ENCODE measurements at regions not wholly inside any gene's neighbourhood (a gene's known extent, or its start where the extent isn't known, plus 50 kb on each side); places are given as distances from the start of the nearest gene placed in this dataset.

DNA sequence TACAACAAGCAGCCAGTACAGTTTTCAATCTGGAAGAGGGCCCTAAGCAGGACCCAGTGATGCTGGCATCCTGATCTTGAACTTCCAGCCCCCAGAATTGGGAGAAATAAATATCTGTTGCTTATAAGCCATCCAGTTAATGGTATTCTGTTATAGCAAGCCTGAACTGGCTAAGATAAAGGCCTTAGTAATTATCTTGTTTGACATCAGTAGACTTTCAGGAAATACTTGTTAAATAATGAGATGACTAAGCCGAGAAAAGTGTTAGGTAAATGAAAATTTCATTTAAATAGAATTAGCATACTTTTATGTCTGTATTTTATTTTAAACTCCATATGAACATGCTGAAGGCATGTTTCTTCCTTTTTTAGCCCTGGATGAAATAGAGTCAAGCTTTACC lies 188.2 kb downstream of the OLFM4 start:
- Mint-ChIP-seq H3K4me3 (ENCODE audit: unreplicated experiment) (no peak overlapping the region), H3K27me3 (ENCODE audit: low read depth) (no peaks in the 10 kb centered on the region), H3K27ac (ENCODE audit: unreplicated experiment) (no peak overlapping the region), H3K9me3 (ENCODE audit: low read depth) (no peaks in the 10 kb centered on the region), H3K36me3 (ENCODE audit: low read depth) (no peaks in the 10 kb centered on the region), H3K4me1 (ENCODE audit: low read depth) (no peaks in the 10 kb centered on the region)
- DNase-seq (ENCODE audit: low spot score): no peak
- TF ChIP-seq, protein P1, sequence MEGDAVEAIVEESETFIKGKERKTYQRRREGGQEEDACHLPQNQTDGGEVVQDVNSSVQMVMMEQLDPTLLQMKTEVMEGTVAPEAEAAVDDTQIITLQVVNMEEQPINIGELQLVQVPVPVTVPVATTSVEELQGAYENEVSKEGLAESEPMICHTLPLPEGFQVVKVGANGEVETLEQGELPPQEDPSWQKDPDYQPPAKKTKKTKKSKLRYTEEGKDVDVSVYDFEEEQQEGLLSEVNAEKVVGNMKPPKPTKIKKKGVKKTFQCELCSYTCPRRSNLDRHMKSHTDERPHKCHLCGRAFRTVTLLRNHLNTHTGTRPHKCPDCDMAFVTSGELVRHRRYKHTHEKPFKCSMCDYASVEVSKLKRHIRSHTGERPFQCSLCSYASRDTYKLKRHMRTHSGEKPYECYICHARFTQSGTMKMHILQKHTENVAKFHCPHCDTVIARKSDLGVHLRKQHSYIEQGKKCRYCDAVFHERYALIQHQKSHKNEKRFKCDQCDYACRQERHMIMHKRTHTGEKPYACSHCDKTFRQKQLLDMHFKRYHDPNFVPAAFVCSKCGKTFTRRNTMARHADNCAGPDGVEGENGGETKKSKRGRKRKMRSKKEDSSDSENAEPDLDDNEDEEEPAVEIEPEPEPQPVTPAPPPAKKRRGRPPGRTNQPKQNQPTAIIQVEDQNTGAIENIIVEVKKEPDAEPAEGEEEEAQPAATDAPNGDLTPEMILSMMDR (IDR thresholded peaks at IDR 0.05): no peak

DNA sequence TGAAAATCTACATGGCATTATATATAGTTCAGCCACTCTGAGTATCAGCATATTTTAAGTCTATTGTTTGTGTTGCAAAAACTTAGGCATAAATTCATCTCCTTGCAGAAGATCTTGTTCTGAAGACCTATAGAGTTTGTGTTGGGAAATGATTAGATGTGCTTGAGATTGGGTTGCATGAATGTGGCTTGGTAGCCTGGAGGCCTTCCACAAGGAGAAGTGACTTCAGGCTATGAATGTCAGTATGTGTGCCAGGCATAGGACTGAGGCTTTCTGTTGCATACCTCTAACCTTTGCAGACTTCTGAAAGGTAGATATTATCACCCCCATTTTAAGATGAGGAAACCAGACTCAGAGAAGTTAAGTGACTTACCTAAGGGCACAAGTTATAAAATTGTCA lies 188.6 kb downstream of the OLFM4 start:
- DNase-seq (ENCODE audit: low spot score): no peak

DNA sequence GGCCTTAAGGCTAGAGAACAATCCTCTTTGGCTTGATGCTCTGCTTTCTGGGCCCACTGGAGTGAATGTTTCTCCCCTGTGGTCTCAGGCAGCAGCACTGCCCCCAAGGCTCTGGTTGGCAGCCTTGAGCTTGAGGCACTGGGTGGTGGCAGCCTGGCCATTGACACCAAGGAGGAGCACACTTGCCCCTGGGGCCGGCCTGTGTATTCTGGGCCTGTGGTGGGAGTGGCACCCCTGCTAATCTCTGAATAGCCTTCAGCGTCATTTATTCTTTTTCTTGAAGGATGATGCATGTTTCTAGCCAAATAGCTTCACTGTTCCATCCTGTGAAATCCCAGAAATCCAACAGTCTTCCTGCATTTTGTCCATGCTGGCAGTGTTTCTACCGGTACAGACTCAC lies 191.4 kb downstream of the OLFM4 start:
- H3K9me3 Mint-ChIP-seq (ENCODE audit: low read depth): peaks cover 18% of the 10 kb centered on the region
- TF ChIP-seq, protein P1 (IDR thresholded peaks at IDR 0.05): no peak
- no peaks in the 10 kb centered on the region for H3K27me3 Mint-ChIP-seq (ENCODE audit: low read depth)
- H3K4me3 Mint-ChIP-seq (ENCODE audit: unreplicated experiment): no peak overlapping the region
- H3K4me1 Mint-ChIP-seq (ENCODE audit: low read depth): no peaks in the 10 kb centered on the region
- DNase-seq (ENCODE audit: low spot score): no peak
- H3K27ac Mint-ChIP-seq (ENCODE audit: unreplicated experiment): no peak overlapping the region
- no peaks in the 10 kb centered on the region for H3K36me3 Mint-ChIP-seq (ENCODE audit: low read depth)

More for the DNA sequence above, 188.6 kb downstream of the OLFM4 start:
- Mint-ChIP-seq H3K4me1 (ENCODE audit: low read depth) (no peaks in the 10 kb centered on the region), H3K27ac (ENCODE audit: unreplicated experiment) (no peak overlapping the region), H3K36me3 (ENCODE audit: low read depth) (no peaks in the 10 kb centered on the region), H3K9me3 (ENCODE audit: low read depth) (peaks cover 3% of the 10 kb centered on the region), H3K27me3 (ENCODE audit: low read depth) (no peaks in the 10 kb centered on the region), H3K4me3 (ENCODE audit: unreplicated experiment) (no peak overlapping the region)
- TF ChIP-seq, protein P1 (IDR thresholded peaks at IDR 0.05): no peak

DNA sequence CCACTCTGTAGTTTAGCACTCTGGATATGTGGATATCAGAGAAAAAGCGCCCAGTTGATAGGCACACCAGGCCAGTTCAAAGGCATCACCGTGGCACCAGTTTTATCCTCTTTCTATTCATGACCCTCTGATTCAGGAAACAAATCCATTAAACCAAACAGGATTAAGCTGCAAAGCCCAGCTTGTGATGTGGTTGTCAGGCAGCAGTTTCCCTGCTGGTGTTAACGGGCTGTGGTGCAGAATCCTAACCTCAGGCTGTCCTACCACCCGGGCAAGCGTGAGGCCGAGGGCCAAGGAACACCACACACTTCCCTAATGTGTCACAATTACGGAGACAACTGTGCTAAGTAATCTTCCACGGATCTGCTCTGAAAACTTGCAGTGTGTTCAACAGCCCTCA lies 209.1 kb downstream of the OLFM4 start:
- H3K27me3 Mint-ChIP-seq (ENCODE audit: low read depth): peaks cover 6% of the 10 kb centered on the region
- H3K9me3 Mint-ChIP-seq (ENCODE audit: low read depth): no peaks in the 10 kb centered on the region
- H3K4me3 Mint-ChIP-seq (ENCODE audit: unreplicated experiment): no peak overlapping the region
- no peak for DNase-seq (ENCODE audit: low spot score)
- no peak overlapping the region for H3K27ac Mint-ChIP-seq (ENCODE audit: unreplicated experiment)
- no peaks in the 10 kb centered on the region for H3K4me1 Mint-ChIP-seq (ENCODE audit: low read depth)
- no peaks in the 10 kb centered on the region for H3K36me3 Mint-ChIP-seq (ENCODE audit: low read depth)
- TF ChIP-seq, protein P1 (IDR thresholded peaks at IDR 0.05): no peak

DNA sequence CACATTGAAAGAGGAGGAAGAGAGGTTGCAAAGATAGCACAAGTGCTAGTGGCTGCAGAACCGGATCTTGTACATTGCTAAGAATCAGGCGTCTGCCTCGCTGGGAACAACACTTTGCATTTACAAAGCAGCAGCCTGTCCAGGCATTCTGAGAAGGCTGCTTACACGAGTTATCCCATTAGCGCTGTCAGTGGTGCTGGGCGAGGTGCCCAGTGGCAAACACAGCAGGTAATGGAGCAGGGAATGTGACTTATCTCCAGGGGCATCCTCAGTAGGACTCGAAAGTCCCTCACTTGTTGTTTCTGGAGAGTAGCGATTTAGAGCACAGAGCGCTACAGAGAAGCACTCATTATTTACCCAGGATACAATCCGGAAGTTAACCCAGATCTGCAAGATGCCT lies 209.6 kb downstream of the OLFM4 start:
- no peak for DNase-seq (ENCODE audit: low spot score)
- Mint-ChIP-seq H3K36me3 (ENCODE audit: low read depth) (no peaks in the 10 kb centered on the region), H3K27me3 (ENCODE audit: low read depth) (peaks cover 6% of the 10 kb centered on the region), H3K9me3 (ENCODE audit: low read depth) (no peaks in the 10 kb centered on the region), H3K4me3 (ENCODE audit: unreplicated experiment) (no peak overlapping the region), H3K4me1 (ENCODE audit: low read depth) (no peaks in the 10 kb centered on the region), H3K27ac (ENCODE audit: unreplicated experiment) (no peak overlapping the region)
- TF ChIP-seq, protein P1 (IDR thresholded peaks at IDR 0.05): no peak

Data from chondrocyte (in vitro differentiated cells).